Right lobe of liver (tissue), 6 donors: ENCODE measurements at regions not wholly inside any gene's neighbourhood (a gene's known extent, or its start where the extent isn't known, plus 50 kb on each side); places are given as distances from the start of the nearest gene placed in this dataset.

Source experiments
- ATAC-seq, 4 donors: fragments of 200-7000 bp; cut with Tn5 transposase; one replicate each; pipeline ENCODE4 v1.9.1; 2020; ENCODE audit warnings: mild to moderate bottlenecking in 4 of 4, moderate library complexity in 4 of 4
- DNase-seq, 3 donors: peaks; one replicate each; pipeline ENCODE4 v3.0.0-alpha.2; 2020
- H3K27ac ChIP-seq, 3 donors: fragments of 200-600 bp; one replicate each; pipeline ENCODE4 v1.8.0; 2022
- H3K27me3 ChIP-seq, 2 donors: fragments of 200-600 bp; one replicate each; pipeline ENCODE4 v1.8.0; 2022
- H3K36me3 ChIP-seq, 4 donors: fragments of 200-600 bp; sonication (generic) in 1 of 4; one replicate each; pipeline versions ENCODE4 v1.5.1 to v1.8.0; 2017 to 2022; ENCODE audit warnings: control low read depth in 1 of 4
- H3K4me1 ChIP-seq, 4 donors: fragments of 200-600 bp; sonication (generic) in 1 of 4; one replicate each; pipeline versions ENCODE4 v1.5.1 to v1.8.0; 2017 to 2022; ENCODE audit warnings: control low read depth in 1 of 4
- H3K4me3 ChIP-seq, 3 donors: fragments of 200-600 bp; one replicate each; pipeline ENCODE4 v1.8.0; 2022
- H3K9me3 ChIP-seq, 4 donors: fragments of 200-600 bp; sonication (generic) in 1 of 4; one replicate each; pipeline versions ENCODE4 v1.5.1 to v1.8.0; 2017 to 2022; ENCODE audit warnings: control low read depth in 1 of 4
- POLR2A ChIP-seq: fragments of 450-650 bp; IDR thresholded peaks from one replicate; pipeline ENCODE4 v1.6.1; 2017; ENCODE audit warnings: antibody characterized with exemption, mild to moderate bottlenecking
- WGBS: methylation state at CpG from one replicate; pipeline ENCODE4 v1.1.6; 2018; ENCODE audit warnings: low coverage, low lambda C conversion rate; ENCODE audit not compliant: insufficient coverage; ENCODE audit errors: missing lambda C conversion rate; 5-methylcytosine and 5-hydroxymethylcytosine counted together
- intact Hi-C, 2 donors: fragments of 100-400 bp; cut with DNase I; formaldehyde crosslinking; loops; one replicate each; pipeline versions ENCODE4 v1.11.2 to v1.14.1; 2022
- TF ChIP-seq, protein P1 (sequence below), 4 donors: fragments of 200-600 bp in 3 of 4; fragments of 450-650 bp in 1 of 4; IDR thresholded peaks; one replicate each; pipeline versions ENCODE4 v1.5.1 to v1.8.0; 2016 to 2022; ENCODE audit warnings: antibody characterized with exemption in 4 of 4, mild to moderate bottlenecking in 2 of 4
- donor health status: DM: no; HTN: yes; CAD: no.
- donor health status: DM: no; HTN: no; CAD: no.
- donor health status: DM: no; HTN: no; CAD: no.
- donor health status: DM: no; HTN: yes; CAD: no.
- donor health status: DM: no; HTN: yes; CAD: no.

DNA sequence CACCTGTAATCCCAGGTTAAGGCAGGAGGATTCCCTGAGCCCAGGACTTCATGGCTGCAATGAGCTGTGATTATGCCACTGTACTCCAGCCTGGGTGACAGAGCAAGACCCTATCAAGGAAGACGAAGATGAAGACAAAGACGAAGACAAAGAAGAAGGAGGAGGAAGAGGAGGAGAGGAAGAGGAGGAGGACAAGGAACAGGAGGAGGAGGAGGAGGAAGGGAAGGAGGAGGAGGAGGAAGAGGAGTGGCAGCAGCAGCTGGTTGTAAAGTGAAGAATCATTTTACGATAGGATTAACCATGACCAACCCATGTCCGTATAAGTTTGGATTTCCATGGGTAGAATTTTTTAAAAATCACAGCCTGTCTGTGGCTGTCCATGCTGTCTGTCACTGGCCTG, 316.8 kb upstream of the TNRC6C start:
- no peak for ATAC-seq
- Histone ChIP-seq H3K4me3 (no peak overlapping the region), H3K27ac (no peak overlapping the region), H3K27me3 (no peaks in the 10 kb centered on the region), H3K9me3 (no peaks in the 10 kb centered on the region), H3K4me1 (no peaks in the 10 kb centered on the region), H3K36me3 (no peaks in the 10 kb centered on the region)
- TF ChIP-seq, protein P1, sequence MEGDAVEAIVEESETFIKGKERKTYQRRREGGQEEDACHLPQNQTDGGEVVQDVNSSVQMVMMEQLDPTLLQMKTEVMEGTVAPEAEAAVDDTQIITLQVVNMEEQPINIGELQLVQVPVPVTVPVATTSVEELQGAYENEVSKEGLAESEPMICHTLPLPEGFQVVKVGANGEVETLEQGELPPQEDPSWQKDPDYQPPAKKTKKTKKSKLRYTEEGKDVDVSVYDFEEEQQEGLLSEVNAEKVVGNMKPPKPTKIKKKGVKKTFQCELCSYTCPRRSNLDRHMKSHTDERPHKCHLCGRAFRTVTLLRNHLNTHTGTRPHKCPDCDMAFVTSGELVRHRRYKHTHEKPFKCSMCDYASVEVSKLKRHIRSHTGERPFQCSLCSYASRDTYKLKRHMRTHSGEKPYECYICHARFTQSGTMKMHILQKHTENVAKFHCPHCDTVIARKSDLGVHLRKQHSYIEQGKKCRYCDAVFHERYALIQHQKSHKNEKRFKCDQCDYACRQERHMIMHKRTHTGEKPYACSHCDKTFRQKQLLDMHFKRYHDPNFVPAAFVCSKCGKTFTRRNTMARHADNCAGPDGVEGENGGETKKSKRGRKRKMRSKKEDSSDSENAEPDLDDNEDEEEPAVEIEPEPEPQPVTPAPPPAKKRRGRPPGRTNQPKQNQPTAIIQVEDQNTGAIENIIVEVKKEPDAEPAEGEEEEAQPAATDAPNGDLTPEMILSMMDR (IDR thresholded peaks at IDR 0.05): no peak
- no peak for TF ChIP-seq POLR2A
- intact Hi-C loops: no loop called here
- no peak for DNase-seq
- WGBS: 76% methylated on average over 4 of the region's 4 CpGs

DNA sequence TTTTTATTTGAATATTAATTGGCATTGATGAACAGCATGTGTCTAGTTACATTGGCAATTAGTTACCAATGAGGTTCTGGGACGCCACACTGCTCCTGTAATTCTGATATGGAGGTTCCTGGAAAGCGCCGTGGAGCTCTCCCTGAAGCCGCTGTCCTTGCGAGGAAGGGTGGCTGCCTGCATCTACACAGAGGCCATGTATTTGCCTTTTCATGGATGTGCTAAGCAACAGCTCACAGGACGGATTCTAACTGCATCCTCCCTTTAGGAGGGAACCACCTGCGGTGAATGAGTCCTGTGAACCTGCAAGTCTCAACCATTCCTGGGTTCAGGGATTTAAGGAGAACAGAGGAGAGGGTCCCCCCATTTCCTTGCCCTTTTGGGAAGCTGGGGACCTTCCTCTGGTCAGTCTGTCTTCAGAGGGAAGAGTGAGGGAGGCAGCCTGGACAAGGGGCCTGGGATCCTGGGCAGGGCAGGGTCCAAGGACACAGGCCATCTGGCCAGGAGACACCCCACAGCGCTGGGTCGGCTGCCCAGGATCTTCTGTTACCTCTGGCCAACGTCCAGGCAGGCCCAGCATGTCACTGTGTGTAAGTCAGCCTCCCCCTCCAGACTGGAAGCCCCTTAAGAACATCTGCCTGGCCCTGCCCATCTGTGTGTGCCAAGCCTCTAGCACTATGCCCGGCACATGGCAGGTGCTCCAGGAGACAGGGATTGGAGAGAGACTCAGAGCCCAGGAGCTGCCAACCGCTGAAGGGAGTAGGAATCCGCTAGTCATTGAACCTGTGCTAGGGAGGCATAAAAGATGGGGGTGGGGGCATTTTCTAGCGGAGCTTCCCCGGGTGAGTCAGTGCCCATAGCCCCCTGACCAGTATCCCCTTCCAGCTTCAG, 314.1 kb upstream of the TNRC6C start:
- no peaks in the 10 kb centered on the region for H3K9me3 ChIP-seq
- DNase-seq: no peak

DNA sequence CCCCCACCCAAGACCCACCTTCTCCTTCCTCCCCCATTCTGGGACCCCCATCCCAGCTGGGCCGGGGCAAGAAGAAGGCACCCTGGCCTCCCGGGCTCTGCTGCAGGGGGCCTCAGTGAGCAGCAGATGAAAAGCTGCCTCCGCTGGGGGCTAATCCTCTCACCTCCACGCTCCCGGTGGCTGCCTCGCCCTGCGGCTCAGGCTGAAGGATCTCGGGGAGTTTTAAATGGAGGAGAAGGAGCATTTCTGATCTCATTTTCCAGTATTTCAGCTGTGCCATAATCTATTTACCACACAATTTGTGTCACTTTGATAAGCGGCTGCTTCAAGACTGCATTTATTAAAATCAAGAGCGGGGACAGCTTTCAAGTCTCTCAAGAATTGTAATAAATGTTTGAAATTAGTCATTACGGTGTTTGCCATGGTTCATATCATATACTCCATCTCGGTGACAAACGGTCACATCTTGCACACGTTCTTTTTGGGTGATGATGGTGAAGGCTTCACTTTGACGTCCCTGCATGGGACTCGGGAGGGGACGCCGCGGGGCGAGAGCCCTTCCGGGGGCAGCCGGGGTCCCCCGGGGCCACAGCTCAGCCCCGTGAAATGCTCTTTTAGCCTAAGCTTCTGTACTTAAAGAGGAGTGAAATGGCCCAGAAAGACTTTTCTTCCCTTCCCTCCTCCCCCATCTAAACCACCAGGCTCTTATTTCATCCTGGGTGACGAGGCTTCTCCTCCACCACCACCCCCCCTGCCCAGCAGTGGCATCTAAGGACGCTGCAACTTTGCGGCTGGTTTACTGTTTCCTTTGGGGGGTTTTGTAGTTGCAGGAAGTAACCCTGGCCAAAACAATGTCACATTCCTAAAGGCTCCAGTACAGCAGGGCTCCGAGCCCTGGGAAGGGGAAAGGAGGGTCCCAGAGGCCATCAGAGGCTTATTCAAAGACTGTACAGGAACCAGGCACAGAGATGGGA, 313.1 kb upstream of the TNRC6C start:
- intact Hi-C loops: no loop called here
- Histone ChIP-seq H3K4me1 (no peaks in the 10 kb centered on the region), H3K27ac (no peak overlapping the region), H3K9me3 (no peaks in the 10 kb centered on the region), H3K27me3 (no peaks in the 10 kb centered on the region), H3K36me3 (no peaks in the 10 kb centered on the region), H3K4me3 (no peak overlapping the region)
- TF ChIP-seq POLR2A: no peak
- TF ChIP-seq, protein P1 (IDR thresholded peaks at IDR 0.05): no peak
- DNase-seq: no peak
- 36% methylated on average over 19 of the region's 28 CpGs for WGBS
- peak in 1 of 4 donors; percentile 18 for ATAC-seq

More for the DNA sequence above, 314.1 kb upstream of the TNRC6C start:
- ATAC-seq: peak in 1 of 4 donors; percentile 27
- TF ChIP-seq POLR2A: no peak
- TF ChIP-seq, protein P1 (IDR thresholded peaks at IDR 0.05): no peak
- WGBS: 58% methylated on average over 5 of the region's 15 CpGs
- no peak overlapping the region for H3K27ac ChIP-seq
- H3K36me3 ChIP-seq: no peaks in the 10 kb centered on the region
- H3K27me3 ChIP-seq: no peaks in the 10 kb centered on the region
- intact Hi-C loops: no loop called here
- H3K4me3 ChIP-seq: no peak overlapping the region
- H3K4me1 ChIP-seq: no peaks in the 10 kb centered on the region

DNA sequence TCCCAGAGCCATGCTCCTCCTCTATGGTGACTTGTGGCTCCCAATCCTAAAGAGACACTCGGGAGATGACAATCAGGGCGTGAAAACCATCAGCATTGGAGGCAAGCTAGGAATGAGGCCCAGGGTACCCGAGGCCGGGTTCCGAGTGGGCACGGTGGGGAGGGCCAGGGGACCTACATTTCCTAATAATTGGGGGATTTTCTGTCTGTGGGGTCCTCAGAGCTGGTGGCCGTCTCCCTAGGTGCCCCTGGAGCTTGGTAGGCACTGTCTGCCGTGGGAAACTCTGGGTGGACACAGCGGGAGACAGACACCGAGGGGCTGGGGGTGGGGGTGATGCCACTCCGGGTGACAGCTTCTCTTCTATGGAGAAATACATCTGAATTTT, 312.5 kb upstream of the TNRC6C start:
- intact Hi-C loops: no loop called here
- Histone ChIP-seq H3K36me3 (no peaks in the 10 kb centered on the region), H3K9me3 (no peaks in the 10 kb centered on the region), H3K27ac (no peak overlapping the region), H3K27me3 (no peaks in the 10 kb centered on the region), H3K4me3 (no peak overlapping the region), H3K4me1 (no peaks in the 10 kb centered on the region)
- 31% methylated on average over 3 of the region's 11 CpGs for WGBS
- no peak for TF ChIP-seq POLR2A
- TF ChIP-seq, protein P1 (IDR thresholded peaks at IDR 0.05): no peak
- DNase-seq: no peak
- no peak for ATAC-seq
